Vagina (tissue), 2 donors: ENCODE measurements at regions not wholly inside any gene's neighbourhood (a gene's known extent, or its start where the extent isn't known, plus 50 kb on each side); places are given as distances from the start of the nearest gene placed in this dataset.

Experiments used
- DNase-seq, 2 donors: peaks; one replicate each; pipeline ENCODE4 v3.0.0-alpha.2; 2017; ENCODE audit errors: extremely low spot score in 2 of 2
- H3K27ac ChIP-seq: fragments of 200-600 bp; sonication (generic); one replicate; pipeline ENCODE4 v1.5.1; 2019
- H3K27me3 ChIP-seq: fragments of 200-600 bp; sonication (generic); one replicate; pipeline ENCODE4 v1.5.1; 2019
- H3K36me3 ChIP-seq, 2 donors: fragments of 200-600 bp; sonication (generic); one replicate each; pipeline ENCODE4 v1.5.1; 2017 to 2019
- H3K4me1 ChIP-seq: fragments of 200-600 bp; sonication (generic); one replicate; pipeline ENCODE4 v1.5.1; 2019
- H3K4me3 ChIP-seq, 2 donors: fragments of 200-600 bp; sonication (generic); 1 replicate in 1 of 2; 2 replicates in 1 of 2; pipeline ENCODE4 v1.5.1; 2016 to 2019
- H3K9me3 ChIP-seq: fragments of 200-600 bp; sonication (generic); one replicate; pipeline ENCODE4 v1.5.1; 2019
- CTCF ChIP-seq, 3 experiments: fragments of 450-650 bp in 2 of 3; fragments of 200-600 bp in 1 of 3; sonication (generic) in 1 of 3; IDR thresholded peaks; one replicate each; pipeline ENCODE4 v1.5.1; 2017 to 2019; ENCODE audit warnings: antibody characterized with exemption in 3 of 3, mild to moderate bottlenecking in 2 of 3, moderate library complexity in 2 of 3
- POLR2A ChIP-seq, 2 donors: fragments of 450-650 bp; IDR thresholded peaks; one replicate each; pipeline ENCODE4 v1.6.1; 2017; ENCODE audit warnings: antibody characterized with exemption in 2 of 2, mild to moderate bottlenecking in 2 of 2, moderate library complexity in 2 of 2
- POLR2AphosphoS5 ChIP-seq, 2 donors: sonication (generic); formaldehyde crosslinking; IDR thresholded peaks; one replicate each; pipeline ENCODE4 v1.9.0; 2017; ENCODE audit warnings: antibody characterized with exemption in 2 of 2, mild to moderate bottlenecking in 2 of 2, low read depth in 1 of 2; ENCODE audit not compliant: insufficient read depth in 1 of 2
- intact Hi-C: fragments of 100-400 bp; cut with DNase I; formaldehyde crosslinking; loops from one replicate; pipeline ENCODE4 v1.15.1; 2023

DNA sequence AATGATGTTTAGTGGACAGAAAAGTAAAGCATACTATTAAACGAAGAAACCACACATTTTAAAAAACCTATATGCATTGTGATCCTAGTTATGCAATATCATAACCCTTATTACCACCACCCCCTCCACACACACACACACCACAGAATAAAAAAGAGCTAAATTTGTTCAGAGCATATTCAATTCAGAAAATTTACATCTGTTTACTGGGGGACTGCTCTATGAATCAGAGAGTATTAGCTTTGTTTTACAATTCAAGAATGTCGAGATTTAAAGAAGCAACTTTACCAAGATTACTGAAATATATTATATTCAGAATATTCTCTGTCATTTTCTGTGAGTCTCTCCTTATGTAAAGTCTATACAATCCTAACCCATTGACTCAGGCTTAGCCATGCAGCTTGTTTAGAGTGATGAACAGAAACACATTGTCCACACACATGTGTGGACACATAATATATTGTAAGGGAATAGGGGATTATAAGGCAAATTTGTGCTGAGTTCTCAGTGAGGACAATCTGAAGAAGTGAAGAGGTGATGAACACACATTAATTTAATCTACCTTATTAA, 369.6 kb upstream of the MARCKS start:
- Histone ChIP-seq H3K27me3 (no peaks in the 10 kb centered on the region), H3K27ac (no peak overlapping the region), H3K4me1 (no peaks in the 10 kb centered on the region), H3K9me3 (no peaks in the 10 kb centered on the region), H3K36me3 (no peaks in the 10 kb centered on the region), H3K4me3 (no peak overlapping the region)
- intact Hi-C loops = no loop called here
- DNase-seq = no peak
- no peak for TF ChIP-seq POLR2AphosphoS5 (IDR thresholded peaks at IDR 0.05; ENCODE audit: insufficient read depth in 1 of 2, low read depth in 1 of 2)
- TF ChIP-seq CTCF (IDR thresholded peaks at IDR 0.05) = no peak
- no peak for TF ChIP-seq POLR2A (IDR thresholded peaks at IDR 0.05)

GRCh38 chr6:113488061-113488460, 369.1 kb upstream of the MARCKS start:
- no peaks in the 10 kb centered on the region for H3K9me3 ChIP-seq
- H3K27me3 ChIP-seq = no peaks in the 10 kb centered on the region
- no peak overlapping the region for H3K27ac ChIP-seq
- intact Hi-C loops = no loop called here
- DNase-seq = no peak
- TF ChIP-seq CTCF (IDR thresholded peaks at IDR 0.05) = no peak
- no peak for TF ChIP-seq POLR2AphosphoS5 (IDR thresholded peaks at IDR 0.05; ENCODE audit: insufficient read depth in 1 of 2, low read depth in 1 of 2)
- TF ChIP-seq POLR2A (IDR thresholded peaks at IDR 0.05) = no peak
- H3K36me3 ChIP-seq = no peaks in the 10 kb centered on the region
- no peak overlapping the region for H3K4me3 ChIP-seq
- no peaks in the 10 kb centered on the region for H3K4me1 ChIP-seq

- TF ChIP-seq CTCF (IDR thresholded peaks at IDR 0.05) = no peak
- TF ChIP-seq POLR2A (IDR thresholded peaks at IDR 0.05) = no peak
- TF ChIP-seq POLR2AphosphoS5 (IDR thresholded peaks at IDR 0.05; ENCODE audit: insufficient read depth in 1 of 2, low read depth in 1 of 2) = no peak
- no peak for DNase-seq
- no peaks in the 10 kb centered on the region for H3K4me1 ChIP-seq
- intact Hi-C loops = no loop called here
- H3K27ac ChIP-seq = no peak overlapping the region
- H3K9me3 ChIP-seq = no peaks in the 10 kb centered on the region
- H3K4me3 ChIP-seq = no peak overlapping the region
- no peaks in the 10 kb centered on the region for H3K27me3 ChIP-seq
- H3K36me3 ChIP-seq = no peaks in the 10 kb centered on the region
Measured at GRCh38 chr6:113488812-113489685, 368.1 kb upstream of the MARCKS start.

GRCh38 chr6:113489952-113490746, 367.0 kb upstream of the MARCKS start:
- Histone ChIP-seq H3K27me3 (no peaks in the 10 kb centered on the region), H3K4me3 (no peak overlapping the region), H3K36me3 (no peaks in the 10 kb centered on the region), H3K4me1 (no peaks in the 10 kb centered on the region), H3K27ac (no peak overlapping the region), H3K9me3 (no peaks in the 10 kb centered on the region)
- TF ChIP-seq POLR2AphosphoS5 (IDR thresholded peaks at IDR 0.05; ENCODE audit: insufficient read depth in 1 of 2, low read depth in 1 of 2) (no peak), CTCF (IDR thresholded peaks at IDR 0.05) (no peak), POLR2A (IDR thresholded peaks at IDR 0.05) (no peak)
- intact Hi-C loops = no loop called here
- no peak for DNase-seq
